GM18520 (cell line): ENCODE measurements at regions not wholly inside any gene's neighbourhood (a gene's known extent, or its start where the extent isn't known, plus 50 kb on each side); places are given as distances from the start of the nearest gene placed in this dataset.

Experiments
- ATAC-seq: cut with Tn5 transposase; IDR thresholded peaks from one replicate; pipeline ENCODE4 v1.9.1; 2021; ENCODE audit not compliant: unreplicated experiment

DNA sequence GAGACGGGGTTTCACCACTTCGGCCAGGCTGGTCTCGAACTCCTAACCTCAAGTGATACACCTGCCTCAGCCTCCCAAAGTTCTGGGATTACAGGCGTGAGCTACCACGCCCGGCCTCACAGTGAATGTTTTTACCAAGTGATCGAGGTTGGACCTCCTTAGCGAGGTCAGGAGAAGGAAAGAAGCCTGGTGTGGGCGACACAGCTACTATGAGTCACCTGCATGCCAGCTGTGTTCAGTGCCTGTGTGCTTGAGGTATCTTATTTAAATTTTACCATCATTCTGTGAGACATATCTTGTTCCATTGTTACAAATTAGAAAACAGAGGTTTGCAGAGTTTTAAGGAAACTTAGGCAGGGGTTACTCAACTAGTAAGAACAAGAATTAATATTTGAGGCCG is 174.8 kb upstream of the DYNLRB2 start:
- ATAC-seq = no peak

DNA sequence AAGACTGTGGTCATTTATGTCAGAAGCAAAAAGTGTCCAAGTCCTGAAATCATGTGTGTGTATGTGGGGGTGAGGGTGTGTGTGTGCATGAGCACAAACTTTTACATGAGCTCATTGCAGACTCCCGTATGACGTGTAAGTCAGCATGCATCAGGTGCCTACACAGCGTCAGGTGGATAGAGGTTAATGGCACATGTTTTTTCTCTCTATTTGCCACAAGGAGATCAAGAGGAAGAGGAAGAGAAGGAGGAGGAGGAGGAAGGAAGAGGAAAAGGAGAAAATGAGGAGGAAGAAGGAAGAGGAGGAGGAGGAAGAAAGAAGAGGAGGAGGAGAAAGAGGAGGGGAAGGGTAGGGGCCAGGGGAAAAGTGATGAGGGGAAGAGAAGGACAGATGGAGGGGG is 178.0 kb upstream of the DYNLRB2 start:
- ATAC-seq = no peak

DNA sequence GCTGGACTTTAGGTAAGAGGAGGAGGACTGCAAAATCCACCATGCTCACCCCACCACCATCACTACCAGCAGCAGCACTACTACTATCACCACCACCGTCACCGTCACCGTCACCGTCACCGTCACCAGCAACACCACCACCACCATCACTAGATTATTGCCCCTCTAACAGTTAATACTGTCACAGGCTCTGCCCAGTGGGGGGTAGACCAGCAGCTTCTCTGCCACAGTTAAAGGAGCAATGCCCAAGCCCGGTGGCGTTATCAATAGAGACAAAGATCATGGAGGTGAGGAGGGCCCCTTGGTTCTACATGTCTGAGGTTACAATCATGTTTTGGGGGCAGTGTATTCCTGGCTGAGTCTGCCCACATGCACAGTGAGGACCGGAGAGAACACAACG is 184.4 kb upstream of the DYNLRB2 start:
- ATAC-seq = no peak

DNA sequence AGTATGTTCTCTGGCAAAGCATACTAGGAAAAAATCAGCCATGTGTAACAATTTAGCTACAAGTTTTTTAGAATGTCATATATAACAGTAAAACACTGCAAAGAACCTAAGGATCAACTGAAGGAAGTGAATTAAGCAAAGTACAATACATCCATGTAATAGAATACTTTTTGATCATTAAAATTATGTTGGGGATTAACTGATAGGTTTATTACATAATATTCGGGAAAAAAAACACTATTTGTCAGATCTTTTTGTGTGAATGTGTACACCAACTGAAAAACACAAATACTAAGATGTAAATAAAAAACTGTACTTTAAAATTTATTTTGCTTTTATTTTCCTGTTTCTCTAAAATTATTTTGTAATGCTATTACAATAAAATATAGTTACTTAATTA is 185.5 kb upstream of the DYNLRB2 start:
- ATAC-seq = no peak

DNA sequence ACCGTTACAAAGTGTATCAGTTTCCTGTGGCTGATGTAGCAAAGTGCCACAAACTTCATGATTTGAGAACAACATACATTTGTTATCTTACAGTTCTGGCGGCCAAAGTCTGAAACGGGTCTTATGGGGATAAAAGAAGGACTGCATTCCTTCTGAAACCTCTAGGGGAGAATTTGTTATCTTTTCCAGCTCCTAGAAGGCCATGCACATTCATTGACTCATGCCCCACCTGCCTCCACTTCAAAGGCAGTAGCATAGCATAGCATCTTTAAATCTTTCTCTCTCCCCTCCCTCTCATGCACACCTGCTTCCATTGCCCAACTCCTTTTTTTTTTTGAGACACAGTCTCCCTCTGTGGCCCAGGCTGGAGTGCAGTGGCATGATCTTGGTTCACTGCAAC is 190.7 kb upstream of the DYNLRB2 start:
- ATAC-seq = no peak

DNA sequence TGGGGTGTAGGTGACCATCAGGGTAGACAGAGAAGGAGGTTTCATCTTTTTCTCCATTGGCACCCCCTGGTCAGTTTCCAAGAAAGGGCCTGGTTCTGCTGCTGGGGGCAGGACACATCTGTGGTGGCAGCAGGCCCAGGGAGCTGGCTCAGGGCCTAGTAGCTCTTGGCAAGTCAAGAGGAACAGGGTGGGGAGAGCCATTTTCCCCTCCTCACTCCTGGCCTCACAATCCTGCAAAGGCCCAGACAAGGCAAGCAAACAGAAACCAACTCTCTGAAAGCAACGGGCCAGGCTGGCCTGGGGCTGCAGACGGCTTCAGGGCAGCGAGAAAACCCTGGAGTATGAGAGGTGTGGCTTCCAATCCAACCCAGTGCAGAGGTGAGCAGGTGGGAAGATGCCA is 192.9 kb upstream of the DYNLRB2 start:
- no peak for ATAC-seq

DNA sequence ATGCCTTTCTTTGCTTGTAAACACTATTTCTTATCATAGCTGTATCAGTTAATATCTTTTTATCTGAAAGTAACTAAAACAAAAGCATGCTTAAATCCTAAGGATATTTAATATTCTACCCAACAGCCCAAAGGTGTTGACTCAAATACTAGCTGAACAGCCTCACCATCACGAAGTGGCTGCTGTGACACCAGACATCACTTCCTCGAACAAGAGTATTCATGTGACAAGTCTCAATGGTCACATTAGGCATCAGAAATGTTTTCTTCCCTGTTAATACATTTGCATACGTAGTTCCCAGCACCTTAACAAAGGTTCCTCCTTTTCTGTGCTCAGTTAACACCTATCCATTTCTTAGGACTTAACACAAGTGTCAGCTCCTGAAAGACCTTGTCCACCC is 193.8 kb upstream of the DYNLRB2 start:
- no peak for ATAC-seq

DNA sequence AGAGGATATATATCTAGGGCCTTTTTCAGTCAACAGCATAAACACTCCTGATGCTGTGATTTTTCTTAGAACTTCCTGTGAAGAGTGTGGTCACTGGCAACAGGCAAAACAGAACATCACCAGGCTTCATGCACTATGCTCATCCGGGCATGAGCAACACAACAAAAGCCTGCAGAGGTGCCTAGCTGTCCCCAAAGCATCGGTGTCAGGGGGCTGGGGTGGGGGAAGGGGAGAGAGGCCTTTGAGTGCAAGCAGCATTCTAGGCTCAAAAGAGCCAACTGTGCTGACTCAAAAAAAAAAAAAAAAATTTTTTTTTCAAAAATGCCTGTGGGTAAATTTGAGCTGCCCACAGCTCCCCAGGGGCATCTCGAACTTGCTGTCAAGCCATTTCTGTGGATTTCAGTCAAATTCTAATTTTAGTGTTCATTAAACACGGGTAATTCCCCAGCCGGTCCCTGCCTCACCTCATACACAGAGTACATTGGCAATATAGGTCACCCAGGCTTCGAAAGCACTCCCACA is 194.6 kb upstream of the DYNLRB2 start:
- ATAC-seq = peak; percentile 40

DNA sequence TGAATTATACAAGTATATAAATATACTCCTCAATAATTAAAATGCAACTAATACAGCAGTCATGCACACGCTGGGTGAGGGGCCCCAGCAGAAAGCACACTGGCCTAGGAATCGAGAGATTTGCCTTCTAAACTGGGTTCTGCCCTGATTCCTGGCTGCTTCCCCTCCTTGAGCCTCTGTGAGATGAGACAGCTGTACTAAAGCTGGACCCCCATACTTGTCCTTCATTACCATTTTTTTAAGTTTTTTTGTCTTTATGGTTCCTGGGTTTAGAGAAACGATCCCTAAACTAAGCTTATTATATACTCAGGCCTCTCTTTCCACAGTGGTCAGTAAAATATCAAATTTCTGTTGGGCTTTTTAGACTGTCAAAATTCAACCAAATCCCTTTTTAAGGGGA is 195.1 kb upstream of the DYNLRB2 start:
- ATAC-seq = no peak

DNA sequence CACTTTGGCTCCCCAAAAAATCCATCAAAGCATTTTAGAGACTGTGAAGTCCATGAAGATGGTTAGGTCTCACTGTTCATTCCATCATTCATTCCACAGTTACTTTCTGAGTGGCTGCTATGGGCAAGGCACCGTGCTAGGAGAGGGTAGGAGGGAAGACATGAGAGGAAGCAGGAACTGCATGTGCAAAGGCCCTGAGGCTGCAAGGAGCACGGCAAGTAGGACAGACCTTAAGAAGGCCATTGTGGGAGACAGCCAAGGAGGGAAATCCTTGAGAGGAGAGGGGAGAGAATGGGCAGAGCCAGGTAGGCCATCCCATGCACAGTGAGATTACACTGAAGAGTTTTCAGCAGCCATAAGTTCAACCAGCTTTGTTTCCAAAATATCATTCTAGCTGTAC is 196.2 kb upstream of the DYNLRB2 start:
- no peak for ATAC-seq

DNA sequence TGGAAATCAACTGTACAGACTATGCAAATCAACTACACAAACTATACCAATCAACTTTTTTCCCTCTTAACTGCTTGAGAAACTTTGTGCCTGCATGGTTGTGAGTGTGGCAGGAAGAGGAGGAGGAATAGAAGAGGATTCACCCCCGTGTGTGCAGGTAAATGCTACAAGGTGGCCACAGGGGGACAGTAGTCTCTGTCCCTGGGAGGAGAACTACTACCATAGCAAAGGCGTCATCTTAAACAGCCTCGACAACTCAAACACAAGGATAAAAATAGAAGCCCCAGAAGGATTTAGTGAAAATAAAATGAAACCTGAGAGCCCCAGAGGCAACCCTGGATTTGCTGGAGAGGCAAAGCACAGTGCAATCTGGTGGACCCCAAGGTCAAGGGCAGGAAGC is 199.5 kb upstream of the DYNLRB2 start:
- no peak for ATAC-seq

DNA sequence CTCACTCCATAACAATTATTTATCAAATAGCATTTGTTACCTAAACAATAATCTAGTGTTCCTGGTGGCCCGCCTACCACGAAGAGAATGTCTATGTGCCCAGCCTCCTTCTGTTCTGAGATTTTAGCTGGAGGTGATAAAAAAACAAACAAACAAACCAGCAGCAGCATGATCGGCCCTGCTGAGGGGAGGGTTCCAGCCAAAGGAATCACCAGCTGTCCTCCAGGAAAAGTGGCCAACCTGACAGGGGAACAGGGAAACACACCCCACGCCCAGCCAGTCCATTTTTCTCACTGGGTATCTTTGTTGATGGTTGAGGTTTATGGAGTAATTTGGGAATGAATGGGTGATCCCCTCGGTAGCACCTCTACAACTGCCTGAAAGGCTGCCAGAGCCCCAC is 203.0 kb upstream of the DYNLRB2 start:
- ATAC-seq = no peak

DNA sequence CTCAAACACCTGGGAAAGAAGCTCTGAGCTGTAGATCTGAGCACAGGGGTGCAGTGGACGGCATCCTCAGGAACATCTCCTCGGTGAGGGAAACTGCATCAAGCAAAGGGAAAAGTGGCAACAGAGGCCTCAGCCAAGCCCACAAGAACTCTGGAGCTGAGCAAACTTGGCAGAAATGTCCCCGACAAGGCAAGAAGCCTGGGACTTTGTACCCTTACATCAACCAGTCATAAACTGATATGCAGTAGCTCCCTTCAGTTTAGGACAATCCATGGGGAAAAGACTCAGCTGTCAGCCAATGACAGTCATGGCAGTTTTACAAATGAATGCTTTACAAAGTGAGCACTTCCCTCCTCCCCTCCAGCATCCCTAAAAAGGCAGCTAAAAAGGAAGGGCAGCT is 210.0 kb upstream of the DYNLRB2 start:
- ATAC-seq = no peak

DNA sequence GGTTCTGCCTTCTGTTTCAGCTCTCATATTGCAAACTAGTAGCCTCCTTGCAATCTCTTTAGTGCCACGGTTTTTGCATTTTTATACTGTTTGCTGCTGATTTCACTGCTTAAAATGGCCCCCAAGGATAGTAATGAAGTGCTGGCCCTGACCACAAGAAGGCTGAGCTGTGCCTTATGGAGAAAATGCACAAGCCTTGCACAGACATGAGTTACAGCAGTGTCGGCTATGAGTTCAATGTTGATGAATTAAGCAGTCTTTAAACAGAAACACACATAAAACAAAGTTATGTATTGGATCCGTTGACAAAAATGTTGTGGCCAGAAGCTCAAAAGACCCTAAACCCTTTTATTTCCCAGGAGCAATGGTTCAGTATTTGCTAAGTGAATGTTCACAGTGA is 210.6 kb upstream of the DYNLRB2 start:
- ATAC-seq = no peak

DNA sequence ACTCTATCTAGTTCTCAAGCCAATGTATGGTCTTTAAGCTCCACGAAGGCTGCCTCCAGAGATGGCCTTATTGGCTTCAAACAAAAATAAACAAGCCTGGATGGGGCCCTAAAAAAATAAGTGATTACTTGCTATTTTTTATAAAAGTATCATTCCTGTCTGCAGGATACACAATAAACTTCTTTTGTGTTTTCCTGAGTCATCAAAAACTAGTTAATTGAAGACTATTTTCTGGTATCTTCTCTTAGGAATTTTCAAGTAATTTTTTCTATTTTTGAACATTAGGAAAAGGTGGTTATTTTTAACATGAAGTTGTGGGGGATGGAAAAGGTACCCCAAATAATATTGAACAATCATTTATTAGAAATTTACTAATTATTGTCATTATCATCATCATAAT is 213.1 kb upstream of the DYNLRB2 start:
- ATAC-seq = no peak

DNA sequence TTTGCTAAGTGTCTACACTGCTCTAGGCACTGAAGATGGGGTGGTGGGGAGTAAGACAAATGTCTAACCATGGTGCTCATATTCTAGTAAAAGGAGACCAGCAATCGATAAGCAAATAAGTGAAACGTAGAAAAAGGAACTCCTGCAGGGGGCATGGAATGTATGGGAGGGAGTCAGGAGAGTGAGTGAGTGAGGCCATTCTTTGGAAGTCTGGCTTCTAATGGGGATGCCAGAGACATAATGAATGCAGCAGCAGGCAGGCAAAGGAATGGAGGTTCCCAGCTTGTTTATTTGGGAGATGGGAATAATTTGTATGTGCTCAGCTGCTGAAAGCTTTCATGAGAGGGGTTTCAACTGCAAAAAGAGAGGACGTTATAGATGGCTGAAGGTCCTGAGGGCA is 216.4 kb upstream of the DYNLRB2 start:
- no peak for ATAC-seq

DNA sequence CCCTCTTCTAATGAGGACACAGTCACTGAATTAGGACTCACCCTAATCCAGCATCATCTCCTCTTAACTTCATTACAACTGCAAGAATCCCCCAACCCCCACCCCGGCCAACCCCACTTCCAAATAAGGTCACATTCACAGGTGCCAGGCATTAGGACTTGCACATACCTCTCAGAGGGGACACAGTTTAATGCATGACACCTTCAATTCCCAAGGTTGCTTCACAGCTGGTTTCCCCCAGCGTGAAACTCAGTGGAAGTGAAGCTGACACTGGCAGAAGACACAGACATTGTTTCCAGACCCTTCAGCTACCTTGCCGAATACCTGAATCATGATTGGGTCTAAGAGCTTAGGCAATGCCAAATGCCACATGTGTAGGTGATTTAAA is 217.0 kb upstream of the DYNLRB2 start:
- no peak for ATAC-seq

DNA sequence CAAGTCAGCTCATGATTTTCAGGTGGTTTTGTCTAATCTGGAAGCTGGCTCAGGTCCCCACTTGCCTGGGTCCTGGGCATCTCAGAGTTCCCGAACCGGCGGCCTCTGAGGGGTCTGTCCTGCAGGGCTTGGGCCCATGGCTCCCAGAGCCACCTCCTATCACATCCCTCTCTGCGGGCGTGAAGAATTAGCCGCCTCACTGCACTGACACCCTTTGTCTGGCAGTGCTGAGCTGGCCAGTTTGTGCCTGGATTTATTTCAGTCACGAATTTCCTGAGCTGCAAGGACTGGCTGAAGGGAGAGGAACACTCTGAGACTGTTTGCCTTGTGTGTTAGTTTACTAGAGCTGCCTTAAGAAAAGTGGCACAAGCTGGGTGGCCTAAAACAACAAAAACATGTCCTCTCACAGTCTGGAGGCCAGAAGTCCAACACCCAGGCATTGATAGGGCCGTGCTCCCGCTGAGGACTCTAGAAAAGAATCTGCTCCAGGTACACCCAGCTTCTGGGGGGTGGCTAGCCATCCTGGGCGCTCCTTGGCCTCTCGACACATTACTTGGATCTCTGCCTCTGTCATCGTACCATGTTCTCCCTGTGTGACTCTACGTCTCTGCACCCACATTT is 217.5 kb upstream of the DYNLRB2 start:
- ATAC-seq = no peak

DNA sequence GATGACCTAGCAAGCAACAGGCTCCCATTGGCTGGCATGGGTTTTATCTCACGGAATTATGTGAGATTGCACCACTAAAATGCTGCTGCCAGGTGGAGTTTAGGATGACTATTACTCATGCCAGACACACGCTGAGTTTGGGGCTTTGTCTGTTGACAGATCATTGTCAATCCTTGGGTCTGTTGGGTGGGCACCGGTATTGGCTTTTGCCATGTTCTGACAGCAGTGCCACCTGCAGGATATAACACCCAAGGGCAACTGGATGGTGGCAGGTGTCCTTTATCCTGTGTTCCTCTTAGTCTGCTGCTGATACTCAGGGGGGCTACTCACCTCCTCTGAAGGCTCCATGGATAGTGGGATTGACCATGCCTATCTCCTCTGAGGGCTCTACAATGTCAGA is 221.6 kb upstream of the DYNLRB2 start:
- no peak for ATAC-seq

DNA sequence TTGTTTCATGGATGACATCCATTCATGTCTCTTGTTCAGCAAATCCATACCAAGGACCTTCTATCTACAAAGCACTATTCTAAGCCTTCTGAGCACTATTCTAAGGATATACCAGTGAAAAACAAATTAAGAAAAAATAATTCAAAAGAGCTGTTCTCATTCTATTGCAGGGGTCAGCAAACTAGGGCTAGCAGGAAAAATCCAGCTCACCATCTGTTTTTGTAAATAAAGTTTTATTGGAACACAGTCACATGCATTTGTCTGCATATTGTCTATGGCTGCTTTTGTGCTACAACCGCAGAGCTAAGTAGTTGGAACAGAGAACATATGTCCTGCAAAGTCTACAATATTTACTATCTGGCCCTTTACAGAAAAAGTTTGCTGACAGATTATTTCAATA is 222.7 kb upstream of the DYNLRB2 start:
- ATAC-seq = no peak

DNA sequence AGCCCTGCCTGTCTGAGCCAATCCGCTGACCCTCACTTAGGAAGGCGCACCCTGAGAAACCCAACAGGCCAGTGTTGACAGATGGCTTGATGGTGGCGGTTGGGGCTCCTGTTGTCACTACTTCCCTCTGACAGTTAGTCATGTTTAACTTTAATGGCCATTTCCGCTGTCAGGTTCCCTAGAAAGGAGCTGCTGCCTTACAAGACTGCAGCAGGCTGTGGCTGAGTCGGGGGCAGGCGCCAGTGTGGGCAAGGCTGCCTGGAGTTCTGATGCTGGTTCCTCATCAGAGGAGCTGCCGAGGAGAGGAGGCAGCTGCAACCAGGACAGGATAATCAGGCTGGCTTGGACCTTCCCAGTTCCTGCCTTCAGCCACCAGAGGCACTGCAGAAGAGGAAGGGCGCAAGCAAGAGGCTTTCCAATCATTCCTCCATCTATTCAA is 223.2 kb upstream of the DYNLRB2 start:
- no peak for ATAC-seq

DNA sequence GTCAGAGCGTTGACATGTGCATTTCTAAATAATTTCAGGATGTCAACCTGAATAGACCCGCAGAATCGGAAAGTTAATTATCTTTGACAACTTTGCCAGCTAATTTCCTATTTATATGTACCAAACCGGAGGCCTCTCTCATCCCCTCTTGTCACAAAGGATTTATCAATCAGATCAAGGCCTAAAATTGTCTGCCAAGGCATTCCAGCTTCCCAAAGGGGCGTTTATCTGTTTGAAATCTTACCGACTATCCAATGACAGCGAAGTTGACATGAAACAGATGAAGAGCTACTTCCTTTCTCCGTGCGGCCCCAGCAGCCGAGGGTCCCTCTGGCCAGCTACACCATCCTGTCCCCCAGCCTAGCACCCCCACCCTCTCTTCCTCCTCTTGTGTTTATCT is 223.7 kb upstream of the DYNLRB2 start:
- no peak for ATAC-seq

DNA sequence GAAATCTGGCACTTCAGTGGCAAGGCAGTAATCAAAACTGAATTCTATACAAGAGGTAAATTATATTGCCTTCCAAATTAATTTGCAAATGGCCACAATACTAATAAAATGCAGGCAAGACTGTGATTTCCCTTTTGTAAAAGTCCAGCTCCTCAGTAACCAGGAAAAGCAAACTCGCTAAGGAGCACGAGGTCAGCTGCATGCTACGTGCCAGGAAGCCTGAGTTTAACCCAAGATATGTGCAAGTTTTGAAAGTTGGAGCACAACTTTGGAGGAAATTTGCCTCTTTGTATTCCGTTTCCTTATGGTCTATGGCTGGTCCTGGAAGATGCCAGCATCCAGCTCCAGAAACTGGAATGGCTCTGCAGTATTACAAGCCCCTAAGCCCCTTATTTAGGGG is 226.8 kb upstream of the DYNLRB2 start:
- no peak for ATAC-seq

DNA sequence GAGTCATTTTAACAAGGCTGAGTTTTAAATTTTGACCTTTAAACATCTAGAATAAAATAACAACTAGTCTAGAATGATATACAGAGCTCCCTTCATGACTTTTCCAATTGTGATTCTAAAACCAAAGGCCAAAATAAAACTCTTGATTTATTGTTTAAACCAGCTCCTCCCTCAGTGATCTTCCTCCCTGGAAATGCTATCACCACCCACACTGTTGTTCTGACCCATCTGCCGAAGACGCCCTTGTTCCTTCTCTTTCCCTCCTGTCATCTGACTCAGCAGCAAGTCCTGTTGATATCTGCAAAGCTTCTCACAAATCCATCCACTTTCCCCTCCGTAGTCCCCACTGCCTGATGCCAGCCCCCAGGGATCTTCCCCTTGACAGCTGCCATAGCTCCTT is 231.6 kb upstream of the DYNLRB2 start:
- no peak for ATAC-seq
